ES-I3 (cell line): ENCODE measurements at regions not wholly inside any gene's neighbourhood (a gene's known extent, or its start where the extent isn't known, plus 50 kb on each side); places are given as distances from the start of the nearest gene placed in this dataset.

Experiments used
- H3K36me3 ChIP-seq: 2 replicates; pipeline ENCODE4 v1.6.1; 2013; ENCODE audit warnings: mild to moderate bottlenecking, low read length, control low read depth, moderate library complexity; ENCODE audit not compliant: insufficient read depth
- H3K4me1 ChIP-seq: 2 replicates; pipeline ENCODE4 v1.6.1; 2013; ENCODE audit warnings: mild to moderate bottlenecking, control low read depth, low read length; ENCODE audit not compliant: insufficient read depth
- H3K9ac ChIP-seq: 2 replicates; pipeline ENCODE4 v1.6.1; 2013; ENCODE audit warnings: low read depth, mild to moderate bottlenecking, low read length, moderate library complexity
- H3K9me3 ChIP-seq: 2 replicates; pipeline ENCODE4 v1.6.1; 2013; ENCODE audit warnings: mild to moderate bottlenecking, low read length, moderate library complexity; ENCODE audit not compliant: control insufficient read depth, insufficient read depth

- Histone ChIP-seq H3K9ac (no peak overlapping the region), H3K4me1 (peaks cover 12% of the 10 kb centered on the region), H3K9me3 (no peaks in the 10 kb centered on the region), H3K36me3 (no peaks in the 10 kb centered on the region)
These were observed 69.7 kb upstream of the ZNF516 start for GRCh38 chr18:76564655-76565237.

DNA sequence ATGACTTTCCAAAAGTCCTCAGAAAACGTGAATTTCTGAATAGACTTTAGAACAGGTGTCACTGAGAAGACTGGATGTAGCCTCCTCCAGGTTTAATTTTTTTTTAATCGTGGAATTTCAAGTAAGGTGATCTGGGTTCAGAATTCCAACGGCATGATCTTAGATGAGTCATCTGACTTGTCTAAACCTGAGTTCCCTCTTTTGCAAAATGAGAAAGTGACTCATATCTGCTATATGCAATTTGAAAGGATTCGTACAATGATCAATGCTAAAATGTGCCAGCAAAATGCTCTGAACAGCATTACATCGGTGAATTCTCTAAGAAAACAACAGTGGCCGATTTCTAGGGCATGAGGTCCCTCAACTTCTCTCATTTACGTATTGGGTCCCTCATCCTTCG is 69.1 kb upstream of the ZNF516 start:
- Histone ChIP-seq H3K9me3 (no peaks in the 10 kb centered on the region), H3K9ac (no peak overlapping the region), H3K4me1 (peaks cover 12% of the 10 kb centered on the region), H3K36me3 (no peaks in the 10 kb centered on the region)

- Histone ChIP-seq H3K36me3 (no peaks in the 10 kb centered on the region), H3K4me1 (peaks cover 12% of the 10 kb centered on the region), H3K9me3 (no peaks in the 10 kb centered on the region)
These were observed 67.5 kb upstream of the ZNF516 start for GRCh38 chr18:76562286-76563122.

GRCh38 chr18:76558881-76559667 is 64.0 kb upstream of the ZNF516 start:
- Histone ChIP-seq H3K9me3 (no peaks in the 10 kb centered on the region), H3K9ac (no peak overlapping the region), H3K36me3 (no peaks in the 10 kb centered on the region), H3K4me1 (no peaks in the 10 kb centered on the region)

More at GRCh38 chr18:76562286-76563122, 67.5 kb upstream of the ZNF516 start:
- no peak overlapping the region for H3K9ac ChIP-seq

GRCh38 chr18:76557026-76557575 is 62.1 kb upstream of the ZNF516 start:
- H3K9ac ChIP-seq = no peak overlapping the region
- H3K9me3 ChIP-seq = no peaks in the 10 kb centered on the region
- no peaks in the 10 kb centered on the region for H3K4me1 ChIP-seq
- no peaks in the 10 kb centered on the region for H3K36me3 ChIP-seq

DNA sequence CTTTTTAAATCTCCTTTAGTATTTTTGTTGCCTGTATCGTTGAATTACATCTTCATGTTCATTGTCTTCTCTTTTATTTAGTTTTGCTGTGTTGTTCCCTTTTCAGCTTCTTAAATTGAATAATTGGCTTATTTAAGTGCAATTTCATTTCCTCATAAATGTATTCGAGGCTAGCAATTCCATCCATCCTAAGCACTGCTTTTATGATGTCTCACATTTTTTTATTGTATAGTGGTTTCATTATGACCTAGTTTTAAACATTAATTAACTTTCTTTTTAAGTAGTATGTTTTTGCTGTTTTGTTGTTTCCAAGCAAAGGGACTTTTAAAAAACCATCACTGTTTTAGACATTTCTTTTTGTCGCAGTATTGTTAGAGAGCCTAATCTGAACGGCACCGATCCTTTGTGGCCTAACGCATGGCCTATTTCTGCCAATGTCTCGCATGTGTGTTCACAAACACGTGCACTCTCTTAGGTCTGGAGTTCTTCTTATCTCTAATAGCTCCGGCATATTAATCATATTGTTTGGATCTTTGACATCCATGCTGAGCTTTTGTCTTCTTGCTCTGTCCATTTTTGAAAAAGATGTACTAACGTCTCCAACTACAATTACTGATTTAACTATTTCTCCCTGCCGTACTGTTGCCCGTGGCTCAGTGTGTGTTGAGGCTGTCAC is 59.6 kb upstream of the ZNF516 start:
- Histone ChIP-seq H3K4me1 (no peaks in the 10 kb centered on the region), H3K9me3 (no peaks in the 10 kb centered on the region), H3K9ac (no peak overlapping the region), H3K36me3 (no peaks in the 10 kb centered on the region)

GRCh38 chr18:76553715-76554546 is 58.9 kb upstream of the ZNF516 start:
- H3K4me1 ChIP-seq = no peaks in the 10 kb centered on the region
- no peak overlapping the region for H3K9ac ChIP-seq
- H3K36me3 ChIP-seq = no peaks in the 10 kb centered on the region
- H3K9me3 ChIP-seq = no peaks in the 10 kb centered on the region

GRCh38 chr18:76548541-76548940 is 53.5 kb upstream of the ZNF516 start:
- no peak overlapping the region for H3K9ac ChIP-seq
- H3K9me3 ChIP-seq = no peaks in the 10 kb centered on the region
- H3K4me1 ChIP-seq = peaks cover 22% of the 10 kb centered on the region
- no peaks in the 10 kb centered on the region for H3K36me3 ChIP-seq

DNA sequence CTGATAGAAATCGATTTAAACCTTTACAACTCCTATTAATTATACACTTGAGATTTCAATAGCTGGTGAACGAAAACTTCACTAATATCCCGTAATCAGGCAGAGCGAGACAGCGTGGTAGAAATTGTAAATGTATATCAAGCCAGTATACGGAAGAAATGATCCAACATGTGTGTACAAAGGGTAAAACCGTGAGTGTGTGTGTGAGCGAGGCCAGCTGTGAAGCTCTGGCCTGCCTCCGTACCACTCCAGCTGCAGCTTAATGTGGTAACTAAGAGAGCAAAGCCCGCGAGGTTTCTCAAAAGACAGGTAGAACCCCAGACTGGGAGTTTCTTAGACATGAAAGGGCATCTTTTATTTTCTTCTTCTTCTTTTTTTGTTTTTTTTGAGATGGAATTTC is 52.3 kb upstream of the ZNF516 start:
- H3K9me3 ChIP-seq = no peaks in the 10 kb centered on the region
- peaks cover 22% of the 10 kb centered on the region for H3K4me1 ChIP-seq

DNA sequence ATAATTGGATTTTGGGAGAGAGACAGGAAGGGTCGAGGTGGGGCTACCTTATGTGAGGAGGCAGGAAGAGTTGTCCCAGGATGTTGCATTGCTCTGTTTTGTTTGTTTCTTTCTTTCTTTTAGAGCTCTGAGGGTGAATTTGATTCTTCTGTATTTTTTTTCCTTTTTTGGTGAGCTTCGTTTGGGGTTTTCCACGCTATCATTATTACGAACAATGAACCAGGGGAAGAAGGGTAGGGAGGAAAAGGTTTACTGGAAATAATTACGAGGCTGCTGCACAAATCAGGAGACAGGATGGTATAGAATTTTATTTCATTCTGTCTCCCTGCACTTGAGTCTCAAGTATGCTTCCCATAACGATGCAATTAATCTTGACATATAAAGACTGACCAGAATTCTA is 51.4 kb upstream of the ZNF516 start:
- Histone ChIP-seq H3K9ac (no peak overlapping the region), H3K36me3 (no peaks in the 10 kb centered on the region), H3K9me3 (no peaks in the 10 kb centered on the region), H3K4me1 (peaks cover 22% of the 10 kb centered on the region)

More for the DNA sequence above, 52.3 kb upstream of the ZNF516 start:
- no peaks in the 10 kb centered on the region for H3K36me3 ChIP-seq
- no peak overlapping the region for H3K9ac ChIP-seq

- H3K36me3 ChIP-seq = no peaks in the 10 kb centered on the region
- H3K9me3 ChIP-seq = no peaks in the 10 kb centered on the region
- H3K4me1 ChIP-seq = peaks cover 22% of the 10 kb centered on the region
- no peak overlapping the region for H3K9ac ChIP-seq
These were observed 51.0 kb upstream of the ZNF516 start for GRCh38 chr18:76546088-76546435.

DNA sequence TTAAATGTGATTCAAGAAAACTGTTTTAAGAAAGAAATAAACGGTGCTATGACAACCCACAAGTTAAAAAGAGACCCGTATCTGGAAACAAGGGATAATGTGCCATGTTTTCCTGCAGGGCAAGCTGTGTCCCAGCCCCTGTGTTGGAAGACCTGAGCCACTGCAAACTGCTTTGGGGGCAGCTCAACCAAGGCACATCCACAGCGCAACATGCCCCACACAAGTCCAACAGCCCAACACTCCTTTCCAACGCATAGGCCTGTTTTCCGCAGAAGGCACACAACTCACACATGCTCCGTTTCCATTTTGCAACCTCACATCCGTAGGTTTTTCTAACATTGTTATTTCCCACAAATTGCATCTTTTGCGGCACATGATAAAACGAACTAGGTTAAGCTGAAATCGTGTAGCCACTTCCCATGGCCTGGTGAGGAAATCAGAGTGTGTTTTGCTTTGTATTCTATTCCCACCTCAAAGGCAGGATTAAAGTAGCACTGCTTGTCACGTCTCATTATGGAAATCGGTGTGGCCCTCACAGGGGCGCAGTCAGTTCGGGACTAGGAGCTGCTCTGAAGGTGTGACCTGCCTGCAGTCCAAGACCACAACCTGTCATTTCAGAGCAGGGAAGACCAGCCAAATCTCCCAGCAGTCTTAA is 50.5 kb upstream of the ZNF516 start:
- H3K9ac ChIP-seq = no peak overlapping the region
- no peaks in the 10 kb centered on the region for H3K36me3 ChIP-seq
- peaks cover 22% of the 10 kb centered on the region for H3K4me1 ChIP-seq
- no peaks in the 10 kb centered on the region for H3K9me3 ChIP-seq
